MCF 10A (cell line): ENCODE measurements at regions not wholly inside any gene's neighbourhood (a gene's known extent, or its start where the extent isn't known, plus 50 kb on each side); places are given as distances from the start of the nearest gene placed in this dataset.

Source experiments
- BruUV-seq: library from RNA; stranded (reverse); fragments of 400-500 nt; replicated peaks from 2 replicates; lab custom pipeline; 2021; lab: Mats Ljungman, UMichigan
- CTCF ChIA-PET: fragments of 300-600 bp; sonication (Branson Sonifier 250); formaldehyde crosslinking; extraction: SDS; loops from one replicate; lab custom pipeline; 2021; ENCODE audit warnings: antibody characterized with exemption, inconsistent platforms; lab: Yijun Ruan, JAX
- POLR2A ChIA-PET: fragments of 300-600, 350-650 bp; sonication (Branson Sonifier 250); formaldehyde crosslinking; extraction: SDS; loops from one replicate; lab custom pipeline; 2020; ENCODE audit warnings: antibody characterized with exemption, inconsistent platforms; lab: Yijun Ruan, JAX
- DNase-seq: peaks from one replicate; pipeline ENCODE4 v3.0.0-alpha.2; 2018; ENCODE audit not compliant: unreplicated experiment
- H3K27ac Mint-ChIP-seq: one replicate; pipeline ENCODE4 v1.8.0; 2022; ENCODE audit warnings: mild to moderate bottlenecking, low read depth, mixed read lengths; ENCODE audit not compliant: unreplicated experiment
- H3K27me3 Mint-ChIP-seq: one replicate; pipeline ENCODE4 v1.8.0; 2022; ENCODE audit warnings: mixed read lengths; ENCODE audit not compliant: insufficient read depth, unreplicated experiment
- H3K36me3 Mint-ChIP-seq: one replicate; pipeline ENCODE4 v1.8.0; 2022; ENCODE audit warnings: mild to moderate bottlenecking, moderate library complexity, mixed read lengths; ENCODE audit not compliant: insufficient read depth, unreplicated experiment
- H3K4me1 Mint-ChIP-seq: one replicate; pipeline ENCODE4 v1.8.0; 2022; ENCODE audit warnings: mixed read lengths; ENCODE audit not compliant: insufficient read depth, unreplicated experiment
- H3K4me3 Mint-ChIP-seq: one replicate; pipeline ENCODE4 v1.8.0; 2022; ENCODE audit warnings: mild to moderate bottlenecking, moderate library complexity, mixed read lengths; ENCODE audit not compliant: unreplicated experiment
- H3K9me3 Mint-ChIP-seq: one replicate; pipeline ENCODE4 v1.8.0; 2022; ENCODE audit warnings: mixed read lengths; ENCODE audit not compliant: unreplicated experiment
- intact Hi-C: fragments of 100-400 bp; cut with micrococcal nuclease; formaldehyde crosslinking; loops from 2 replicates; pipeline ENCODE4 v1.14.1; 2022
- TF ChIP-seq, protein P1 (sequence below): fragments of 200-600 bp; IDR thresholded peaks from one replicate; pipeline ENCODE4 v1.8.0; 2022; ENCODE audit warnings: antibody characterized with exemption, mild to moderate bottlenecking; ENCODE audit not compliant: unreplicated experiment

DNA sequence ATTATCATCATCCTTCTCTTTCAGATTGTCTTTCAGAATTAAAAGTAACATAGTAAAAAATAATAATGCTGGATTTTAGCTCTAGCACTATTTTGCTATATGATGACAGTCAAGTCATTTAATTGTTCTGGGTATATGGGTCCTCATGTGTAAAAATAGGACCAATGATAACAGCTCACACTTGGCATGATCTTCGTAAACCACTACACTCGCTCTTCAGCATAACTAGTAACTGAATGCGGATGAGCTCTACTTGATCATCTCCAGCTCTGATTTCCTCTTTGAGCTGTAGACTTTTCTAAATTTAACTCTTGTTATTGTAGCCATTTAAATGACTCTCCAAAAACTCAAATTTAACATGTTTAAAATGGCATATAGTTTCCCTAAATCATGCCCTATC is 831.8 kb upstream of the HS3ST1 start:
- no peaks in the 10 kb centered on the region for H3K4me1 Mint-ChIP-seq
- no peak overlapping the region for H3K27ac Mint-ChIP-seq
- H3K36me3 Mint-ChIP-seq = no peaks in the 10 kb centered on the region
- no peaks in the 10 kb centered on the region for H3K27me3 Mint-ChIP-seq
- H3K9me3 Mint-ChIP-seq = peaks cover 15% of the 10 kb centered on the region
- no peak overlapping the region for H3K4me3 Mint-ChIP-seq
- BruUV-seq = no TSS peak
- TF ChIP-seq, protein P1, sequence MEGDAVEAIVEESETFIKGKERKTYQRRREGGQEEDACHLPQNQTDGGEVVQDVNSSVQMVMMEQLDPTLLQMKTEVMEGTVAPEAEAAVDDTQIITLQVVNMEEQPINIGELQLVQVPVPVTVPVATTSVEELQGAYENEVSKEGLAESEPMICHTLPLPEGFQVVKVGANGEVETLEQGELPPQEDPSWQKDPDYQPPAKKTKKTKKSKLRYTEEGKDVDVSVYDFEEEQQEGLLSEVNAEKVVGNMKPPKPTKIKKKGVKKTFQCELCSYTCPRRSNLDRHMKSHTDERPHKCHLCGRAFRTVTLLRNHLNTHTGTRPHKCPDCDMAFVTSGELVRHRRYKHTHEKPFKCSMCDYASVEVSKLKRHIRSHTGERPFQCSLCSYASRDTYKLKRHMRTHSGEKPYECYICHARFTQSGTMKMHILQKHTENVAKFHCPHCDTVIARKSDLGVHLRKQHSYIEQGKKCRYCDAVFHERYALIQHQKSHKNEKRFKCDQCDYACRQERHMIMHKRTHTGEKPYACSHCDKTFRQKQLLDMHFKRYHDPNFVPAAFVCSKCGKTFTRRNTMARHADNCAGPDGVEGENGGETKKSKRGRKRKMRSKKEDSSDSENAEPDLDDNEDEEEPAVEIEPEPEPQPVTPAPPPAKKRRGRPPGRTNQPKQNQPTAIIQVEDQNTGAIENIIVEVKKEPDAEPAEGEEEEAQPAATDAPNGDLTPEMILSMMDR = no peak
- POLR2A ChIA-PET = no interaction called here
- CTCF ChIA-PET = interaction anchor here (0.6 to 0.7 kb wide), 2 partner anchors 10 to 457 kb away, joined by 3 to 7 read pairs; no protein-coding TSS in a partner anchor
- DNase-seq = no peak
- intact Hi-C loops = no loop called here

DNA sequence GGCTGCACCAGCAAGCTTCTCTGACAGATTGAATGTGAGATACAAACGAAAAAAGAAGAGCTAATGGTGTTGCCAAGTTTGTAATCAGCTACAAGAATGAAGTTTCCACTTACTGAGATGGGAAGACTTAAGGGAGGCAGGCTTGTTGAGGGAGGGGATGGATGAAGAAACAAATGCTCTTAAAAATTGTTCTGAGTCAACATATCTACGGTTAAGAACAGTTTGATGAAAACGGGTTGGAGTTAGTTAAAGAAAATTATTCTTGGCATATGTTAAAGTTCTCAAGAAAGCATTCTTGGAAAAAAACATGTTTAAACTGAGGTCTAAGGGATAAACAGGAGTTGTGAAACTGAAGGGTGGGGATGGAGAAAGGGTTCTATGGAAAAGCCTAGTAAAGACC is 816.3 kb upstream of the HS3ST1 start:
- Mint-ChIP-seq H3K4me3 (no peak overlapping the region), H3K9me3 (no peaks in the 10 kb centered on the region), H3K27me3 (no peaks in the 10 kb centered on the region), H3K27ac (no peak overlapping the region), H3K4me1 (no peaks in the 10 kb centered on the region), H3K36me3 (no peaks in the 10 kb centered on the region)
- POLR2A ChIA-PET = no interaction called here
- intact Hi-C loops = no loop called here
- DNase-seq = no peak
- TF ChIP-seq, protein P1 = no peak
- CTCF ChIA-PET = interaction anchor here (0.6 kb wide), 1 partner anchor 14 kb away, joined by 3 read pairs; no protein-coding TSS in a partner anchor
- no TSS peak for BruUV-seq

DNA sequence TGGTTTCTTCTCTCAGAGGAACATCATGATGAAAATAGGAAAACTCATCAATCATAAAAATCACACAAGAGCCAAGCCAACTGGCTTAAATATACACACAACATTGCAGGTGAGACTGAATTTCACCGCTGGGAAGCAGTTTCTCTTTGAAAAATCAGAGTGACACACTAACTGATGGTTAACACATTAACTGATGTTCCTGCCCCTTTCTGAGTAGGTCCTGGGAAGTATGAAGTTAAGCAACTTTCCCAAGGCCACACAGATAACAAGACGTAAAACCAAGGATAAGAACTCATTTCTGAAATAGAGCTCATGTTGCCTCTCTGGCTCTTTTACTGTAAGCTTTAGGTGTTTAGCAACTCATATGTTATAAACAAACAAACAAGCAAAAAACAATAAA is 813.7 kb upstream of the HS3ST1 start:
- H3K36me3 Mint-ChIP-seq = no peaks in the 10 kb centered on the region
- ChIA-PET POLR2A (no interaction called here), CTCF (interaction anchor here (0.6 kb wide), 1 partner anchor 136 kb away, joined by 5 read pairs; no protein-coding TSS in a partner anchor)
- no peak for DNase-seq
- H3K27me3 Mint-ChIP-seq = no peaks in the 10 kb centered on the region
- BruUV-seq = no TSS peak
- intact Hi-C loops = no loop called here
- TF ChIP-seq, protein P1 = no peak
- H3K27ac Mint-ChIP-seq = no peak overlapping the region
- no peaks in the 10 kb centered on the region for H3K4me1 Mint-ChIP-seq
- H3K9me3 Mint-ChIP-seq = no peaks in the 10 kb centered on the region
- no peak overlapping the region for H3K4me3 Mint-ChIP-seq

DNA sequence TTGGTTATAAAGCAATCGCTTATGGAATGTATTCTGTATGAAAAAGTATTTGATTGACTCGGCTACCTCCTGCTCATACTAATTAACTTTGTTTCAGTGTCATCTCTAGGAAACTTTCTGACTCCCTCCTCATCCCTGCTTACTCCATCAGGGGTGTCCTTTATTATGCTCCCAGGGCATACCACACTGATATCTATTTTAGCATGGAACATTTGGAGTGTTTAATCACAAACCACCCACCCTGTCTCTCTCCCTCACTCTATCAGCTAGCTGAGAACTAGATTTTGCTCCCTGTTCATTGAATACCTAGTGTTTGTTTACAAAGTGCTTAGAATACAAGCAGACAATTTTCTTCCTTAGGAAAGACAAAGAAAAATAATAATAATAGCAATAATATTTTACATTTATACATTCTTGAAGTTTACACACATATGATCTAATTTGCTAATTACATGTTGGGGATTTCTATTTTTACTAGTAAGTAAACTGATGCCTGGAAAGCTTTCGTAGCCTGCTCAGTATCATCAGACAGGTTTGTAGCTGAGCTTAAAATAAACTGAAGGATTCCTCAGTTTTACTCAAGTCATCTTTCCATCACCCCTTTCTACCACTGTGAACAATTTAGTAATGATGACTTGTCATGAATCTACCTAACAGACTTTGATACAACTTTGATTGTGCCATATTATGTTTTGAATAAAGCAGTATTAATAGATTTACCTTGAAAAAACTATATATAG is 811.4 kb upstream of the HS3ST1 start:
- no peaks in the 10 kb centered on the region for H3K36me3 Mint-ChIP-seq
- no TSS peak for BruUV-seq
- H3K27me3 Mint-ChIP-seq = no peaks in the 10 kb centered on the region
- TF ChIP-seq, protein P1 = no peak
- DNase-seq = no peak
- CTCF ChIA-PET = no interaction called here
- POLR2A ChIA-PET = no interaction called here
- intact Hi-C loops = no loop called here
- no peak overlapping the region for H3K4me3 Mint-ChIP-seq
- H3K4me1 Mint-ChIP-seq = no peaks in the 10 kb centered on the region
- H3K9me3 Mint-ChIP-seq = no peaks in the 10 kb centered on the region
- H3K27ac Mint-ChIP-seq = no peak overlapping the region
